ENCODE measurements at regions not wholly inside any gene's neighbourhood (a gene's known extent, or its start where the extent isn't known, plus 50 kb on each side); places are given as distances from the start of the nearest gene placed in this dataset.

DNA sequence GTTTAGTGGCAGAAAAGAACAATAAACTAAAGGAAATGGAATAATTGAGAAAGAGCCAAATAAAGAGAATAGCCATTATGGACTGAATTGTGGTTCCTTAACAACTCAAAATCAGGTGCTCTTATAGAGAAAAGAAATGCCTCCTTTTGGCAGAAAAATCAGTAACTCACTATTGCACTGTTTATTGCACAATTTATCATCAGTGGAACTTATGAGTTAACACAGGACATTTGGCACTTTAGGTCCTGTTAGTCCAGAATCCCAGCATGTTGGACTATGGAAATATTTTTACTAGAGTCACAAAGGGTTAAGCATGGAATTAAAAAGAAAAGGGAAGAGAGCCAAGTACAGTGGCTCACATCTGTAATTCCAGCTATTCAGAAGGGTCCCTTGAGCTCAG lies 53.8 kb upstream of the JMY start:
- DNase-seq (ENCODE audit: low spot score) (no peak), ATAC-seq (peak; percentile 52)

DNA sequence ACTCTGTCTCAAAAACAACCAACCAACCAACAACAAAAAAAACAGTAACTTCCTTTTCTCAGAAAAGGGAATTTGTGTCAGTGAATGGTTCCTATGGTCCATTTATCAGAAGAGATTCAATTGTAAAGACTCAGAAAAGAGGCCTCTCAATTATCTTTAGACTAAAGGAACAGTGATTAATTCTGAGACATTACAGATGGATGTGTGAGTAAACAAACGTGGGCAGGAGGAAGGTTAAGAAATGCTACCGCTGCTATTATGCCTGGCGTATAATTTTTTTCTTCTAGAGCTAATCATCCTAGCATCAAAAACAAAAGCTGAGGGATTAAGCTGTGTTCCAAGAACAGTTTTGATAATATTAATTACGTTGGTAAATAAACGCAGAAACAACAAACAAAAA lies 52.9 kb upstream of the JMY start:
- ATAC-seq (no peak), DNase-seq (ENCODE audit: low spot score) (no peak)

GRCh38 chr5:79183617-79184016 lies 52.3 kb upstream of the JMY start:
- ATAC-seq = no peak

GRCh38 chr5:79186021-79186420 lies 49.9 kb upstream of the JMY start:
- no peak for ATAC-seq

More at GRCh38 chr5:79183617-79184016, 52.3 kb upstream of the JMY start:
- DNase-seq (ENCODE audit: low spot score) = no peak

More at GRCh38 chr5:79186021-79186420, 49.9 kb upstream of the JMY start:
- no peak for DNase-seq (ENCODE audit: low spot score)

Measured in left lobe of liver (tissue), 2 donors.